ENCODE measurements at regions not wholly inside any gene's neighbourhood (a gene's known extent, or its start where the extent isn't known, plus 50 kb on each side); places are given as distances from the start of the nearest gene placed in this dataset. TPM values are rescaled to one million over a fixed set of nuclear protein-coding genes. Genes with fewer than 3 reads are reported as not detected.

GRCh38 chr1:4847711-4848110 is 193.3 kb downstream of the AJAP1 start:
- no peak overlapping the region for H3K4me3 ChIP-seq (replicated peaks in 1 of 2; ENCODE audit: low read depth in 1 of 2, low read length in 2 of 2)
- H3K27me3 ChIP-seq (ENCODE audit: insufficient read depth, low read length): no peaks in the 10 kb centered on the region
- ChIA-PET RAD21 (ENCODE audit: low non-redundant PET in 1 of 2, low total read pairs in 2 of 2, uncharacterized antibody in 2 of 2, unreplicated experiment in 2 of 2) (no interaction called here), CTCF (no interaction called here), POLR2A (no interaction called here)
- no peak for TF ChIP-seq CBX3 (IDR thresholded peaks at IDR 0.05; ENCODE audit: low read depth)
- no peak for TF ChIP-seq ATF3 (IDR thresholded peaks at IDR 0.05)
- no peak for TF ChIP-seq JUND (IDR thresholded peaks at IDR 0.05)
- no peak for TF ChIP-seq SP1 (IDR thresholded peaks at IDR 0.05; ENCODE audit: low read depth)
- TF ChIP-seq EGR1 (IDR thresholded peaks at IDR 0.05; ENCODE audit: low read depth): no peak
- no peak for TF ChIP-seq EZH2 (IDR thresholded peaks at IDR 0.05)
- no peak for TF ChIP-seq ZFX (IDR thresholded peaks at IDR 0.05)
- no peak for TF ChIP-seq EZH2phosphoT487 (IDR thresholded peaks at IDR 0.05; ENCODE audit: borderline replicate concordance)
- TF ChIP-seq ZNF274 (IDR thresholded peaks at IDR 0.05; ENCODE audit: low read depth, low read length): no peak
- TF ChIP-seq YY1 (IDR thresholded peaks at IDR 0.05; ENCODE audit: extremely low read depth, insufficient replicate concordance, low read depth, low read length): no peak
- TF ChIP-seq FOSL1 (IDR thresholded peaks at IDR 0.05; ENCODE audit: low read depth): no peak
- TF ChIP-seq POLR2A (IDR thresholded peaks at IDR 0.05; ENCODE audit: borderline replicate concordance, extremely low read depth, insufficient read depth, insufficient read length): no peak
- no peak for TF ChIP-seq CEBPB (IDR thresholded peaks at IDR 0.05; ENCODE audit: low read depth)
- TF ChIP-seq ZBTB33 (IDR thresholded peaks at IDR 0.05; ENCODE audit: extremely low read depth, insufficient replicate concordance, low read length): no peak
- TF ChIP-seq ELF1 (IDR thresholded peaks at IDR 0.05; ENCODE audit: borderline replicate concordance, low read depth): no peak
- H3K9me3 ChIP-seq (ENCODE audit: control insufficient read depth in 1 of 2, insufficient read depth in 1 of 2, low read depth in 1 of 2, low read length in 2 of 2): no peaks in the 10 kb centered on the region; a peak in 1 of 4 replicates
- H3K27ac ChIP-seq (ENCODE audit: low read depth, low read length): no peak overlapping the region
- intact Hi-C loops (cut with micrococcal nuclease): no loop called here
- H3K79me2 ChIP-seq (ENCODE audit: insufficient read depth, low read length): no peaks in the 10 kb centered on the region
- no peaks in the 10 kb centered on the region for H3K4me1 ChIP-seq (ENCODE audit: control insufficient read depth in 1 of 2, insufficient read depth in 2 of 2, low read length in 2 of 2)
- H3K9ac ChIP-seq (ENCODE audit: low read length): no peak overlapping the region
- H3K4me2 ChIP-seq (ENCODE audit: low read length): no peak overlapping the region
- H2AFZ ChIP-seq (ENCODE audit: low read depth, low read length, poor library complexity, severe bottlenecking): no peak overlapping the region
- no peaks in the 10 kb centered on the region for H3K36me3 ChIP-seq (ENCODE audit: control insufficient read depth in 1 of 2, insufficient read depth in 2 of 2, low read length in 2 of 2)
- no peak for DNase-seq (ENCODE audit: low read depth, low spot score)
- H4K20me1 ChIP-seq (ENCODE audit: insufficient read depth): no peaks in the 10 kb centered on the region
- no TSS peak for BruUV-seq (replicated peaks)
- H3K9me2 ChIP-seq (ENCODE audit: insufficient read depth): no peaks in the 10 kb centered on the region
- no peak for ATAC-seq

Small RNAs in the stretch of these regions (microRNA-seq; reads per million reads assigned to microRNA genes)
- not detected for gene MIR4417 (ENCODE audit: borderline number of aligned reads)

Measured in HCT116 (cell line).